Psoas muscle (tissue), 7 donors: ENCODE measurements at regions not wholly inside any gene's neighbourhood (a gene's known extent, or its start where the extent isn't known, plus 50 kb on each side); places are given as distances from the start of the nearest gene placed in this dataset.
"Not testable (repeated sequence)": the region's sequence is repeated elsewhere in the genome, so short reads cannot be mapped to it uniquely, and the experiment has no call there.

Experiments
- ATAC-seq, 4 donors: fragments of 200-7000 bp; cut with Tn5 transposase; one replicate each; pipeline ENCODE4 v1.9.1; 2020; ENCODE audit warnings: moderate library complexity in 3 of 4, mild to moderate bottlenecking in 2 of 4
- DNase-seq, 2 donors: peaks; one replicate each; pipeline ENCODE4 v3.0.0-alpha.2; 2020
- H3K27ac ChIP-seq: fragments of 200-600 bp; one replicate; pipeline ENCODE4 v1.8.0; 2022
- H3K27me3 ChIP-seq, 3 donors: fragments of 200-600 bp in 1 of 3; one replicate each; pipeline versions ENCODE4 v1.6.1 to v1.8.0; 2013 to 2022; ENCODE audit warnings: low read length in 2 of 3, mild to moderate bottlenecking in 2 of 3, moderate library complexity in 1 of 3; ENCODE audit not compliant: insufficient read depth in 3 of 3
- H3K36me3 ChIP-seq, 2 donors: fragments of 200-600 bp in 1 of 2; one replicate each; pipeline versions ENCODE4 v1.6.1 to v1.8.0; 2013 to 2022; ENCODE audit warnings: low read depth in 1 of 2, mild to moderate bottlenecking in 1 of 2, moderate library complexity in 1 of 2; ENCODE audit not compliant: insufficient read depth in 1 of 2
- H3K4me1 ChIP-seq: fragments of 200-600 bp; one replicate; pipeline ENCODE4 v1.8.0; 2022
- H3K4me3 ChIP-seq: fragments of 200-600 bp; one replicate; pipeline ENCODE4 v1.8.0; 2022; ENCODE audit warnings: mild to moderate bottlenecking
- H3K9me3 ChIP-seq: fragments of 200-600 bp; one replicate; pipeline ENCODE4 v1.8.0; 2022
- CTCF ChIP-seq: fragments of 200-600 bp; IDR thresholded peaks from one replicate; pipeline ENCODE4 v1.8.0; 2022; ENCODE audit warnings: antibody characterized with exemption
- WGBS, 3 donors: extraction: QIAGEN DNeasy Blood & Tissue Kit; methylation state at CpG; one replicate each; pipeline versions ENCODE4 v1.1.6 to v1.1.7; 2013; 5-methylcytosine and 5-hydroxymethylcytosine counted together
- intact Hi-C, 2 donors: fragments of 100-400 bp; cut with DNase I; formaldehyde crosslinking; loops; one replicate each; pipeline versions ENCODE4 v1.11.0 to v1.14.2; 2022
- donor health status: healthy with polysubstance abuse.
- donor health status: DM: no; HTN: no; CAD: no; lungs with moderate emphysema.
- donor health status: Bipolar disorder and iron deficiency.
- donor health status: healthy.
- donor health status: DM: yes; HTN: yes; CAD: no.
- donor health status: DM: no; HTN: no; CAD: no.
- donor health status: DM: yes; HTN: yes; CAD: no.

- Histone ChIP-seq H3K9me3 (no peaks in the 10 kb centered on the region), H3K27me3 (no peaks in the 10 kb centered on the region), H3K4me1 (no peaks in the 10 kb centered on the region), H3K4me3 (no peak overlapping the region), H3K36me3 (no peaks in the 10 kb centered on the region), H3K27ac (no peak overlapping the region)
- 60 to 76% (median 63%) methylated on average over 1 of the region's 1 CpG for WGBS, 3 donors
- intact Hi-C loops, result no loop called here
- ATAC-seq (no peak), DNase-seq (no peak)
- TF ChIP-seq CTCF, result no peak
Measured at GRCh38 chr4:106775636-106776035, 260.5 kb downstream of the DKK2 start.

GRCh38 chr4:106774055-106774454, 262.1 kb downstream of the DKK2 start:
- H3K4me3 ChIP-seq, intact Hi-C loops, H3K27me3 ChIP-seq, H3K9me3 ChIP-seq, DNase-seq, ATAC-seq, H3K36me3 ChIP-seq, H3K4me1 ChIP-seq, H3K27ac ChIP-seq: not testable (repeated sequence)
- 71 to 83% (median 77%) methylated on average over 1 of the region's 1 CpG for WGBS, 3 donors

- no peak for DNase-seq
- ATAC-seq, result no peak
- no peak overlapping the region for H3K27ac ChIP-seq
- H3K27me3 ChIP-seq, result no peaks in the 10 kb centered on the region
- no peaks in the 10 kb centered on the region for H3K4me1 ChIP-seq
- H3K9me3 ChIP-seq, result no peaks in the 10 kb centered on the region
- TF ChIP-seq CTCF, result no peak
- no peak overlapping the region for H3K4me3 ChIP-seq
- WGBS, 3 donors, result 82 to 100% (median 93%) methylated on average over 1 of the region's 1 CpG
- intact Hi-C loops, result no loop called here
- no peaks in the 10 kb centered on the region for H3K36me3 ChIP-seq
Measured at GRCh38 chr4:106773076-106773905, 262.8 kb downstream of the DKK2 start.

GRCh38 chr4:106767991-106768390, 268.1 kb downstream of the DKK2 start:
- Histone ChIP-seq H3K4me3 (no peak overlapping the region), H3K4me1 (no peaks in the 10 kb centered on the region), H3K36me3 (no peaks in the 10 kb centered on the region), H3K27ac (no peak overlapping the region), H3K27me3 (no peaks in the 10 kb centered on the region), H3K9me3 (no peaks in the 10 kb centered on the region)
- no peak for DNase-seq
- WGBS, 3 donors, result 41 to 60% (median 52%) methylated on average over 2 of the region's 2 CpGs
- ATAC-seq, result no peak
- no peak for TF ChIP-seq CTCF
- intact Hi-C loops, result no loop called here

- Histone ChIP-seq H3K9me3 (no peaks in the 10 kb centered on the region), H3K4me1 (no peaks in the 10 kb centered on the region), H3K4me3 (no peak overlapping the region), H3K27ac (no peak overlapping the region), H3K36me3 (no peaks in the 10 kb centered on the region), H3K27me3 (no peaks in the 10 kb centered on the region)
- DNase-seq, result no peak
- intact Hi-C loops, result no loop called here
- no peak for TF ChIP-seq CTCF
- no peak for ATAC-seq
Measured at GRCh38 chr4:106766519-106766918, 269.6 kb downstream of the DKK2 start.
